Upper lobe of right lung (tissue), 1 donor: ENCODE measurements at regions not wholly inside any gene's neighbourhood (a gene's known extent, or its start where the extent isn't known, plus 50 kb on each side); places are given as distances from the start of the nearest gene placed in this dataset.

Source experiments
- ATAC-seq: fragments of 200-7000 bp; cut with Tn5 transposase; one replicate; pipeline ENCODE4 v1.9.1; 2020; ENCODE audit warnings: mild to moderate bottlenecking, moderate library complexity
- DNase-seq: peaks from one replicate; pipeline ENCODE4 v3.0.0-alpha.2; 2020
- H3K27ac ChIP-seq: fragments of 200-600 bp; one replicate; pipeline ENCODE4 v1.8.0; 2022
- H3K27me3 ChIP-seq: fragments of 200-600 bp; one replicate; pipeline ENCODE4 v1.8.0; 2022; ENCODE audit warnings: mild to moderate bottlenecking
- H3K36me3 ChIP-seq: fragments of 200-600 bp; one replicate; pipeline ENCODE4 v1.8.0; 2022
- H3K4me1 ChIP-seq: fragments of 200-600 bp; one replicate; pipeline ENCODE4 v1.8.0; 2022
- H3K4me3 ChIP-seq: fragments of 200-600 bp; one replicate; pipeline ENCODE4 v1.8.0; 2022; ENCODE audit warnings: mild to moderate bottlenecking
- H3K9me3 ChIP-seq: fragments of 200-600 bp; one replicate; pipeline ENCODE4 v1.8.0; 2022
- CTCF ChIP-seq: fragments of 200-600 bp; IDR thresholded peaks from one replicate; pipeline ENCODE4 v1.8.0; 2022; ENCODE audit warnings: antibody characterized with exemption
- intact Hi-C: fragments of 100-400 bp; cut with DNase I; formaldehyde crosslinking; loops from one replicate; pipeline ENCODE4 v1.11.0; 2022
- donor health status: DM: no; HTN: yes; CAD: no; lungs with severe emphysema.

GRCh38 chr3:94887065-94887464, 824.2 kb downstream of the NSUN3 start:
- Histone ChIP-seq H3K4me1 (no peaks in the 10 kb centered on the region), H3K9me3 (no peaks in the 10 kb centered on the region), H3K27me3 (no peaks in the 10 kb centered on the region), H3K4me3 (no peak overlapping the region), H3K36me3 (no peaks in the 10 kb centered on the region), H3K27ac (no peak overlapping the region)
- ATAC-seq (no peak), DNase-seq (no peak)
- TF ChIP-seq CTCF, result no peak
- intact Hi-C loops, result no loop called here

- no peaks in the 10 kb centered on the region for H3K36me3 ChIP-seq
- H3K4me3 ChIP-seq, result no peak overlapping the region
- no peak for DNase-seq
- no peak overlapping the region for H3K27ac ChIP-seq
- H3K27me3 ChIP-seq, result no peaks in the 10 kb centered on the region
- no peaks in the 10 kb centered on the region for H3K9me3 ChIP-seq
- no peak for TF ChIP-seq CTCF
- intact Hi-C loops, result no loop called here
- no peaks in the 10 kb centered on the region for H3K4me1 ChIP-seq
- ATAC-seq, result no peak
Observed at GRCh38 chr3:94896994-94897393, 834.1 kb downstream of the NSUN3 start.

GRCh38 chr3:94904156-94904674, 841.4 kb downstream of the NSUN3 start:
- H3K27ac ChIP-seq, result no peak overlapping the region
- DNase-seq (no peak), ATAC-seq (no peak)
- no peaks in the 10 kb centered on the region for H3K36me3 ChIP-seq
- no peak overlapping the region for H3K4me3 ChIP-seq
- intact Hi-C loops, result no loop called here
- TF ChIP-seq CTCF, result no peak
- no peaks in the 10 kb centered on the region for H3K27me3 ChIP-seq
- no peaks in the 10 kb centered on the region for H3K9me3 ChIP-seq
- H3K4me1 ChIP-seq, result no peaks in the 10 kb centered on the region

GRCh38 chr3:94909726-94910125, 846.9 kb downstream of the NSUN3 start:
- no peaks in the 10 kb centered on the region for H3K36me3 ChIP-seq
- H3K27ac ChIP-seq, result no peak overlapping the region
- no peak for ATAC-seq
- H3K4me3 ChIP-seq, result no peak overlapping the region
- no peaks in the 10 kb centered on the region for H3K9me3 ChIP-seq
- H3K4me1 ChIP-seq, result no peaks in the 10 kb centered on the region
- no peak for DNase-seq
- no peak for TF ChIP-seq CTCF
- intact Hi-C loops, result no loop called here
- no peaks in the 10 kb centered on the region for H3K27me3 ChIP-seq

- intact Hi-C loops, result no loop called here
- H3K4me3 ChIP-seq, result no peak overlapping the region
- no peaks in the 10 kb centered on the region for H3K27me3 ChIP-seq
- TF ChIP-seq CTCF, result no peak
- H3K27ac ChIP-seq, result no peak overlapping the region
- no peaks in the 10 kb centered on the region for H3K36me3 ChIP-seq
- no peaks in the 10 kb centered on the region for H3K9me3 ChIP-seq
- ATAC-seq, result no peak
- DNase-seq, result no peak
- H3K4me1 ChIP-seq, result no peaks in the 10 kb centered on the region
Observed at GRCh38 chr3:94912656-94913055, 849.8 kb downstream of the NSUN3 start.

- H3K4me3 ChIP-seq, result no peak overlapping the region
- no peaks in the 10 kb centered on the region for H3K9me3 ChIP-seq
- DNase-seq, result no peak
- no peak for TF ChIP-seq CTCF
- ATAC-seq, result no peak
- no peaks in the 10 kb centered on the region for H3K4me1 ChIP-seq
- intact Hi-C loops, result no loop called here
- H3K27me3 ChIP-seq, result no peaks in the 10 kb centered on the region
- no peak overlapping the region for H3K27ac ChIP-seq
- no peaks in the 10 kb centered on the region for H3K36me3 ChIP-seq
Observed at GRCh38 chr3:94927175-94927574, 864.3 kb downstream of the NSUN3 start.
